Activated T-cell treated with anti-CD3 and anti-CD28 coated beads, Interleukin-2, amount 50 U/mL, for 72 hours (primary cell): ENCODE measurements at regions not wholly inside any gene's neighbourhood (a gene's known extent, or its start where the extent isn't known, plus 50 kb on each side); places are given as distances from the start of the nearest gene placed in this dataset.
"Not testable (repeated sequence)": the region's sequence is repeated elsewhere in the genome, so short reads cannot be mapped to it uniquely, and the experiment has no call there.

Experiments used
- ATAC-seq, 2 donors: fragments of 150-1000 bp; cut with Tn5 transposase; replicated peaks in 1 of 2; 2 replicates each; pipeline ENCODE4 v1.10.0; 2021; ENCODE audit warnings: moderate library complexity in 2 of 2, mild to moderate bottlenecking in 1 of 2
- DNase-seq, 2 donors: peaks; one replicate each; pipeline ENCODE4 v3.0.0; 2021 to 2022; ENCODE audit warnings: mixed read lengths in 1 of 2
- H3K27ac Mint-ChIP-seq: one replicate; pipeline ENCODE4 v1.8.0; 2022; ENCODE audit warnings: mild to moderate bottlenecking, moderate library complexity, mixed read lengths
- H3K27me3 Mint-ChIP-seq: one replicate; pipeline ENCODE4 v1.8.0; 2022; ENCODE audit warnings: low read depth, mixed read lengths
- H3K36me3 Mint-ChIP-seq, 2 donors: one replicate each; pipeline ENCODE4 v1.8.0; 2022; ENCODE audit warnings: mixed read lengths in 2 of 2, mild to moderate bottlenecking in 1 of 2; ENCODE audit not compliant: insufficient read depth in 2 of 2
- H3K4me1 Mint-ChIP-seq: one replicate; pipeline ENCODE4 v1.8.0; 2022; ENCODE audit warnings: low read depth, mixed read lengths
- H3K4me3 Mint-ChIP-seq, 2 donors: one replicate each; pipeline ENCODE4 v1.8.0; 2022; ENCODE audit warnings: mild to moderate bottlenecking in 2 of 2, mixed read lengths in 2 of 2, moderate library complexity in 2 of 2
- H3K9me3 Mint-ChIP-seq, 2 donors: one replicate each; pipeline ENCODE4 v1.8.0; 2022; ENCODE audit warnings: mixed read lengths in 2 of 2

- ATAC-seq, H3K27ac Mint-ChIP-seq, H3K9me3 Mint-ChIP-seq, H3K36me3 Mint-ChIP-seq, H3K4me1 Mint-ChIP-seq, H3K4me3 Mint-ChIP-seq, DNase-seq, H3K27me3 Mint-ChIP-seq: not testable (repeated sequence)
Observed at GRCh38 chr10:108033518-108033917, 869.0 kb upstream of the SORCS1 start.

DNA sequence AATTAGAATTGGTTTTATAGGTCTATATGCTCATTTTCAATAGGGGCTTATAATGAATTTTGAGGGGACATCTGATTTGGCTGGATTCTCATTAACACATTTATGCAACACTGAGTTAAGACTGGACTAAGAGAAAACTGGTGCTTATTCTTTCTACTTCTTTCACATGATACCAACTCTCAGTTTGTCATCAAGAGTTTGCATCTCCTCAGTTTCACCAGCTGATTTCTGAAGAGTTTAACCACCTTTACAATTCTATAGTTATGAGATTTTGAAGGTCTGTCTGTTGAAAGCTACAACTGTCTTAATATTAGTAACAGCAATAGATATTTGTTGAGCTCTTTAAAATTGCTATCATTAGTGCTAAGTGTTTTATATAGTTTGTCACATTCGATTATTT, 867.0 kb upstream of the SORCS1 start:
- Mint-ChIP-seq H3K27ac (no peak overlapping the region), H3K36me3 (no peaks in the 10 kb centered on the region), H3K4me3 (no peak overlapping the region), H3K4me1 (no peaks in the 10 kb centered on the region), H3K27me3 (no peaks in the 10 kb centered on the region), H3K9me3 (peaks cover 4 to 5% of the 10 kb centered on the region in 2 donors)
- no peak for ATAC-seq
- no peak for DNase-seq

DNA sequence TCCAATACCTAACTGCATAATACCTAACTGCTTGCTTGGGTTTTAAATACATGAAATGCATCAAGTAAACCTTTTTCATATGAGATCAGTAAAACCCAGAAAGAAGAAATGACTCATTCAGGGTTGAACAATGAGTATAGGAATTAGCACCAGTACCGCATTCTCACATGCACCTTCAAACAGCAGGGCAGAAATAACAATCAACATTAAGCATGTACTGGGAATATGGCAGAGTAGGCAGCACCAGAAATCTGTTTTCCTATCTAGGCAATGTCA, 850.3 kb upstream of the SORCS1 start:
- DNase-seq: no peak
- Mint-ChIP-seq H3K27me3 (no peaks in the 10 kb centered on the region), H3K36me3 (peaks cover 0 to 2% of the 10 kb centered on the region in 2 donors), H3K27ac (no peak overlapping the region), H3K9me3 (peaks cover 0 to 7% of the 10 kb centered on the region in 2 donors), H3K4me1 (no peaks in the 10 kb centered on the region), H3K4me3 (no peak overlapping the region)
- ATAC-seq: no peak

- DNase-seq (no peak), ATAC-seq (no peak)
- Mint-ChIP-seq H3K27me3 (no peaks in the 10 kb centered on the region), H3K36me3 (peaks cover 0 to 2% of the 10 kb centered on the region in 2 donors), H3K4me3 (no peak overlapping the region), H3K9me3 (peaks cover 0 to 7% of the 10 kb centered on the region in 2 donors), H3K4me1 (no peaks in the 10 kb centered on the region), H3K27ac (no peak overlapping the region)
Observed at GRCh38 chr10:108014145-108014901, 849.8 kb upstream of the SORCS1 start.

- Mint-ChIP-seq H3K4me1 (no peaks in the 10 kb centered on the region), H3K4me3 (no peak overlapping the region), H3K27ac (no peak overlapping the region), H3K36me3 (peaks cover 0 to 2% of the 10 kb centered on the region in 2 donors), H3K9me3 (peaks cover 7 to 11% of the 10 kb centered on the region in 2 donors), H3K27me3 (no peaks in the 10 kb centered on the region)
- ATAC-seq (no peak), DNase-seq (no peak)
Observed at GRCh38 chr10:108005627-108006026, 841.1 kb upstream of the SORCS1 start.

DNA sequence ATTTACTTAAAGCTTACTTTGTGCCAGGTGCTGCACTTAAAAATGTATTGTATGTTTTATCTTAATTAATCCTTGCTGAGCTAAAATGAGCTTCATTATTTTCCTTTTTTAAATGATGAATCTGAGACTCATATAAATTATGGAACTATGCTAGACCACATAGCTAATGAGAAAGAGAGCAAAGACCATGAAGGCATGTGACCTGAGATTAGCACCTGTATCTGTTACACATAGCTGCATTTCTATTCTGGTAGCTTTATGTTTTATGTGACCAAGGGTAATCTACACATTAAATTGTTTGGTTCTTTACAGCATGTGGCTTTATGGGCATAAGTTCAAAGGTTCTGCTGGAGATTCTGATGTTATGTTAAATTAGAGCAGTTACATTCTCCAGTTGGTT, 839.1 kb upstream of the SORCS1 start:
- no peaks in the 10 kb centered on the region for H3K4me1 Mint-ChIP-seq
- no peak overlapping the region for H3K4me3 Mint-ChIP-seq
- no peak overlapping the region for H3K27ac Mint-ChIP-seq
- H3K9me3 Mint-ChIP-seq: peaks cover 7 to 11% of the 10 kb centered on the region in 2 donors
- no peaks in the 10 kb centered on the region for H3K27me3 Mint-ChIP-seq
- DNase-seq (no peak), ATAC-seq (no peak)
- H3K36me3 Mint-ChIP-seq: peaks cover 0 to 2% of the 10 kb centered on the region in 2 donors

DNA sequence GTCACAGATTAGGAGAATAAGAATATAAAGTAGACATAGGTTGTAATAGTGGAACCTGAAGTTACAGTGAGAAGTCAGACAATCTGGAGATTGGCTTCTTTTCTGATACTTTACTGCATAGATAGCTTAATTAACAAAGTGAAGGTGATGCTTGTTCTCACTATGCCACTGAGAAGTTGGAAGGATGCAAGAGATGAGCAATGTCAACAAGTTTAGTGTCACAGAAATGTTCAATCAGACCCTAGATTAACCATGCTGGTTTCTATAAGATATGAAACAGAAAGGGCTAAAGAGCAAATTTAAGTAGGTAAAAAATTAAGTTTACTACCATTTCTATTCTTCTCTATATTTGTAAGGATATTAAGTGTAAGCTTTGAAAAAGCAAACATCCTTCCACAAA, 838.6 kb upstream of the SORCS1 start:
- Mint-ChIP-seq H3K36me3 (peaks cover 0 to 2% of the 10 kb centered on the region in 2 donors), H3K27ac (no peak overlapping the region), H3K27me3 (no peaks in the 10 kb centered on the region), H3K4me1 (no peaks in the 10 kb centered on the region), H3K4me3 (no peak overlapping the region), H3K9me3 (peaks cover 7 to 9% of the 10 kb centered on the region in 2 donors)
- DNase-seq (no peak), ATAC-seq (no peak)

DNA sequence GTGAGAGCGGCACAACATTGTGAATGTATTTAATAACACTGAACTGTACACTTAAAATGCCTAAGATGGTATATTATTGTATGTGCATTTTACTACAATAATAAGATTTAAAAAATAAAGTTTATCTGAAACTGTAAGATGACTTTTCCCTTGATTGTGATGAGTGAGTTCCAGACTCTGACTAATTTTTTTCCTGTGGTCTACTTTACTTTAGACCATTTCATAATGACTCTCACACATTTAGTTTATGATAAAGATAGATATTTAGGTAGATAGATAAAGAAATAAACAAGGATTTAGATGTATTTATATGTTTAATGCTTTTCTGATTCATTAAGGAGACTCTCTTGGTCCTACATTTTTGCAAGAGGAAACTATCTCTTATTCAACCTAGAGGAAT, 835.9 kb upstream of the SORCS1 start:
- Mint-ChIP-seq H3K27ac (no peak overlapping the region), H3K9me3 (peaks cover 0 to 7% of the 10 kb centered on the region in 2 donors), H3K36me3 (no peaks in the 10 kb centered on the region), H3K27me3 (no peaks in the 10 kb centered on the region), H3K4me3 (no peak overlapping the region), H3K4me1 (no peaks in the 10 kb centered on the region)
- no peak for ATAC-seq
- DNase-seq: no peak

DNA sequence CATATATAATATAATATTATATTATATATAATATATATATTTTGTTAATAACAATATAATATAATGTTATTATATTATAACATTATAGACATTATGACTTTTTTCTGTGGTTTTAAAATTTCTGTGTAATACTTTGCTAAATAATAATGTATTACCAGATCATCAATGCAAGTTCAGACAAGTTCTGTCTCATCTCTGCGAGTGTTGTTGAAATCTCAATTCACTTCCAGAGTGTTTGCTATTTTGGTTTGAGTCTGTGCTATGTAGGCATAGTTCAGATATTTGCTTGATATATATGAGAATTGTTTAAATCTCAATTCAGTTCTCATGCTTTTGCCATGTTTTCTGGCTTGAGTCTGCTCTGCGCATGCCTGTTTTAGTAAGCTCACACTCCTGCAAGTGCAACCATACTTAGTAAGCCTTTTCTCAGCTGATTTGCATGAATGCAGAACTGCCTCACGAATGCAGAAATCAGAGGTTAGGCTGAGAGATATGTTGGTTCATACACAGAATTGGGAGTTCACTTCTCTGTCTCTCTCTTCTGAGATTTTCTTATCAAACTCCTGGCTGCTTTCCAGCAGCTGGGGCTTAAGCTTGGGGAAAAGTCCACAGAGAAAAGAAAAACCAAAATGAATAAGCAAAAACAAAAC, 830.2 kb upstream of the SORCS1 start:
- ATAC-seq (no peak), DNase-seq (no peak)
- Mint-ChIP-seq H3K27ac (no peak overlapping the region), H3K9me3 (peaks cover 0 to 4% of the 10 kb centered on the region in 2 donors), H3K27me3 (no peaks in the 10 kb centered on the region), H3K36me3 (no peaks in the 10 kb centered on the region), H3K4me1 (no peaks in the 10 kb centered on the region), H3K4me3 (no peak overlapping the region)

DNA sequence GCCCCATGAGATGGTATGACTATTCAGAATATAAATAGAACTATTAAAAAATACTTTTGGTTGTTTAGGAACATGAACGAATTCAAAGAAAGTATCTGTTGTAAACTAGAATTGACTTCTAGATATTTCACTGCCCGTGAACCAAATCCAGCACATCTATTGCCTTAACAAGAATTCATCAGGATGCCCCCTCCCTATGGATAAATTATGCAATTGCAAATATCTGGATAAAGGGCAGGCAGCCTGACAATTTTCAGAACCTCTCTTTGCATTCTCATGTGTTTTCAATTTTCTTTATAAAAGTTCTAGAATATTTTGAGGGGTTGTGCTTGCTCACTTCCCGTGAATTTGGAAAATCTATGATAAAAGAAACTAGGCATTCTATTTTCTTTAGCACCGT, 822.1 kb upstream of the SORCS1 start:
- no peaks in the 10 kb centered on the region for H3K4me1 Mint-ChIP-seq
- H3K4me3 Mint-ChIP-seq: no peak overlapping the region
- DNase-seq (no peak), ATAC-seq (no peak)
- no peak overlapping the region for H3K27ac Mint-ChIP-seq
- H3K27me3 Mint-ChIP-seq: no peaks in the 10 kb centered on the region
- H3K36me3 Mint-ChIP-seq: no peaks in the 10 kb centered on the region
- H3K9me3 Mint-ChIP-seq: peaks cover 3 to 8% of the 10 kb centered on the region in 2 donors

- Mint-ChIP-seq H3K4me1 (no peaks in the 10 kb centered on the region), H3K9me3 (peaks cover 3 to 6% of the 10 kb centered on the region in 2 donors), H3K27ac (no peak overlapping the region), H3K36me3 (no peaks in the 10 kb centered on the region), H3K27me3 (no peaks in the 10 kb centered on the region), H3K4me3 (no peak overlapping the region)
- no peak for ATAC-seq
- DNase-seq: no peak
Observed at GRCh38 chr10:107984581-107984980, 820.1 kb upstream of the SORCS1 start.

DNA sequence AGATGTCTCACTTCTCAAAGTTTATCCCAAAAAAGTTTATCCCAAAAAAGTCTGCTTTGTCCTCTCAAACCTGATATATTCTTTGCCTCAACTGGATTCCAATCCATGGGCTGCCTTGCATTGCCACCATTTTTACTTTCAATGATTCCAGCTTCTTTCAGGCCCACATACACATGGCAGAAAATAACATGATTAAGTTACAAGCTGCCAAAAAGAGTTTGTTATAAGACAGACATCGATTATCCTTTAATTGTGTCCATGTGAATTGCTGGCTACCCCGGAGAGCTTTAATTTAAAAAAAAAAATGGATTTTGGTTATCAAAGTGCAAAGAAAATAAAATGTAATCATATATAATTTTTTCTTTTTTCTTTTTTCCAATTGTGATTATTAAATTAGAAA, 819.6 kb upstream of the SORCS1 start:
- H3K4me3 Mint-ChIP-seq: no peak overlapping the region
- no peaks in the 10 kb centered on the region for H3K27me3 Mint-ChIP-seq
- H3K27ac Mint-ChIP-seq: no peak overlapping the region
- H3K9me3 Mint-ChIP-seq: peaks cover 3 to 6% of the 10 kb centered on the region in 2 donors
- DNase-seq (no peak), ATAC-seq (no peak)
- H3K36me3 Mint-ChIP-seq: no peaks in the 10 kb centered on the region
- H3K4me1 Mint-ChIP-seq: no peaks in the 10 kb centered on the region

GRCh38 chr10:107978455-107978854, 813.9 kb upstream of the SORCS1 start:
- H3K27me3 Mint-ChIP-seq: no peaks in the 10 kb centered on the region
- DNase-seq (no peak), ATAC-seq (no peak)
- H3K36me3 Mint-ChIP-seq: peaks cover 0 to 2% of the 10 kb centered on the region in 2 donors
- peaks cover 7 to 20% of the 10 kb centered on the region in 2 donors for H3K9me3 Mint-ChIP-seq
- no peak overlapping the region for H3K27ac Mint-ChIP-seq
- no peak overlapping the region for H3K4me3 Mint-ChIP-seq
- H3K4me1 Mint-ChIP-seq: no peaks in the 10 kb centered on the region

- no peak overlapping the region for H3K4me3 Mint-ChIP-seq
- DNase-seq (no peak), ATAC-seq (no peak)
- H3K36me3 Mint-ChIP-seq: peaks cover 3% of the 10 kb centered on the region in 2 donors
- H3K4me1 Mint-ChIP-seq: no peaks in the 10 kb centered on the region
- H3K27me3 Mint-ChIP-seq: no peaks in the 10 kb centered on the region
- no peak overlapping the region for H3K27ac Mint-ChIP-seq
- H3K9me3 Mint-ChIP-seq: peaks cover 9 to 22% of the 10 kb centered on the region in 2 donors
Observed at GRCh38 chr10:107971973-107972372, 807.5 kb upstream of the SORCS1 start.
